GM12878 (cell line): ENCODE measurements at regions not wholly inside any gene's neighbourhood (a gene's known extent, or its start where the extent isn't known, plus 50 kb on each side); places are given as distances from the start of the nearest gene placed in this dataset.

Source experiments
- ATAC-seq: fragments of 200-7000 bp; cut with Tn5 transposase; 3 replicates; pipeline ENCODE4 v1.9.1; 2020; ENCODE audit warnings: mild to moderate bottlenecking, moderate library complexity
- BruUV-seq: library from RNA; stranded (reverse); fragments of 400-500 nt; replicated peaks from 2 replicates; lab custom pipeline; 2021; lab: Mats Ljungman, UMichigan
- CTCF ChIA-PET: fragments of 300-600 bp; sonication (Branson Sonifier 250); formaldehyde crosslinking; extraction: SDS; loops from one replicate; lab custom pipeline; 2021; ENCODE audit warnings: inconsistent platforms; lab: Yijun Ruan, JAX
- POLR2A ChIA-PET: fragments of 350-600 bp; formaldehyde crosslinking; extraction: SDS; loops from one replicate; lab custom pipeline; 2021; ENCODE audit warnings: inconsistent platforms; lab: Charles Lee
- RAD21 ChIA-PET: fragments of 300-600 bp; sonication (Branson Sonifier 250); formaldehyde crosslinking; loops from one replicate; lab custom pipeline; 2023; ENCODE audit warnings: antibody characterized with exemption; ENCODE audit not compliant: unreplicated experiment; lab: Charles Lee
- SMC1A ChIA-PET: fragments of 300-600 bp; sonication (Branson Sonifier 250); formaldehyde crosslinking; loops from one replicate; lab custom pipeline; 2023; ENCODE audit not compliant: unreplicated experiment, uncharacterized antibody; lab: Charles Lee
- DNase-seq: peaks from one replicate; pipeline ENCODE4 v3.0.0-alpha.2; 2011; ENCODE audit warnings: low read depth, low spot score
- FAIRE-seq: peaks from 3 replicates; lab custom pipeline; 2011; peaks lifted over from hg19 to GRCh38; lab: Jason Lieb, UNC
- H2AFZ ChIP-seq: 2 replicates; pipeline ENCODE4 v1.6.0; 2011; ENCODE audit warnings: low read depth, low read length, control low read depth; ENCODE audit not compliant: control insufficient read depth
- H3K27ac ChIP-seq: 2 replicates; pipeline ENCODE4 v1.5.1; 2011; ENCODE audit warnings: control low read depth; ENCODE audit not compliant: control insufficient read depth, insufficient read depth
- H3K27me3 ChIP-seq, 2 experiments: replicated peaks in 1 of 2; 2 replicates each; pipeline versions ENCODE4 v1.6.0 to v1.6.1; 2011; ENCODE audit warnings: low read length in 1 of 2; ENCODE audit not compliant: control insufficient read depth in 2 of 2, insufficient read depth in 2 of 2
- H3K36me3 ChIP-seq, 2 experiments: 2 replicates each; pipeline ENCODE4 v1.5.1; 2011; ENCODE audit warnings: low read length in 1 of 2; ENCODE audit not compliant: control insufficient read depth in 2 of 2, insufficient read depth in 2 of 2
- H3K4me1 ChIP-seq: 2 replicates; pipeline ENCODE4 v1.6.1; 2011; ENCODE audit warnings: mild to moderate bottlenecking, low read length, moderate library complexity, mixed read lengths; ENCODE audit not compliant: control insufficient read depth, insufficient read depth
- H3K4me2 ChIP-seq: 2 replicates; pipeline ENCODE4 v1.6.0; 2011; ENCODE audit warnings: control low read depth; ENCODE audit not compliant: control insufficient read depth, insufficient read depth
- H3K4me3 ChIP-seq: fragments of 200-600 bp; sonication (generic); 2 replicates; pipeline ENCODE4 v1.5.1; 2016
- H3K79me2 ChIP-seq: 2 replicates; pipeline ENCODE4 v1.6.0; 2011; ENCODE audit warnings: low read length; ENCODE audit not compliant: control insufficient read depth, insufficient read depth
- H3K9ac ChIP-seq: 2 replicates; pipeline ENCODE4 v1.8.0; 2011; ENCODE audit warnings: low read length, control low read depth, mixed read lengths; ENCODE audit not compliant: control insufficient read depth, insufficient read depth
- H3K9me3 ChIP-seq: replicated peaks from 3 replicates; pipeline ENCODE4 v1.5.1; 2011; ENCODE audit warnings: mild to moderate bottlenecking, low read length; ENCODE audit not compliant: control insufficient read depth, insufficient read depth
- H4K20me1 ChIP-seq: 2 replicates; pipeline ENCODE4 v1.6.0; 2011; ENCODE audit not compliant: control insufficient read depth, insufficient read depth
- CEBPB ChIP-seq, 2 experiments: fragments of 150-350 bp in 1 of 2; IDR thresholded peaks; 2 replicates each; pipeline ENCODE4 v1.6.1; 2012 to 2014; ENCODE audit warnings: low read depth in 2 of 2, low read length in 2 of 2, borderline replicate concordance in 1 of 2, inconsistent platforms in 1 of 2
- CHD2 ChIP-seq: IDR thresholded peaks from 2 replicates; pipeline ENCODE4 v1.6.1; 2011; ENCODE audit warnings: low read depth, low read length, improper control_type of control experiment, borderline replicate concordance
- EGR1 ChIP-seq, 2 experiments: IDR thresholded peaks; 1 replicate in 1 of 2; 2 replicates in 1 of 2; pipeline ENCODE4 v1.6.1; 2011 to 2012; ENCODE audit warnings: low read depth in 2 of 2, low read length in 2 of 2, borderline replicate concordance in 1 of 2, mild to moderate bottlenecking in 1 of 2, moderate library complexity in 1 of 2
- IKZF2 ChIP-seq, 2 experiments: fragments of 450-650 bp; IDR thresholded peaks; 2 replicates each; pipeline ENCODE4 v1.6.1; 2017; ENCODE audit warnings: mild to moderate bottlenecking in 2 of 2, moderate library complexity in 2 of 2
- RFX5 ChIP-seq: IDR thresholded peaks from 2 replicates; pipeline ENCODE4 v1.6.1; 2011; ENCODE audit warnings: low read depth, low read length, improper control_type of control experiment
- TAF1 ChIP-seq: IDR thresholded peaks from 2 replicates; pipeline ENCODE4 v1.6.1; 2011; ENCODE audit warnings: mild to moderate bottlenecking, low read depth, low read length, borderline replicate concordance
- WRNIP1 ChIP-seq: IDR thresholded peaks from 2 replicates; pipeline ENCODE4 v1.6.1; 2011; ENCODE audit warnings: low read depth, low read length, improper control_type of control experiment, borderline replicate concordance
- ZZZ3 ChIP-seq: IDR thresholded peaks from 2 replicates; pipeline ENCODE4 v1.6.1; 2011; ENCODE audit warnings: low read depth; ENCODE audit not compliant: control insufficient read depth, insufficient read length
- WGBS: methylation state at CpG from one replicate; pipeline ENCODE4 v1.1.6; 2016; ENCODE audit warnings: low lambda C conversion rate; ENCODE audit not compliant: insufficient replicate concordance, insufficient coverage; ENCODE audit errors: missing lambda C conversion rate; 5-methylcytosine and 5-hydroxymethylcytosine counted together
- in situ Hi-C: fragments of 300-500 bp; cut with MboI; formaldehyde crosslinking; loops from 9 replicates; pipeline ENCODE4 v1.14.3; 2018; ENCODE audit warnings: mixed read lengths
- intact Hi-C: fragments of 100-400 bp; cut with micrococcal nuclease; formaldehyde crosslinking; loops from one replicate; pipeline ENCODE4 v1.14.2; 2022; ENCODE audit not compliant: unreplicated experiment
- TF ChIP-seq, protein P1 (sequence below): IDR thresholded peaks from 2 replicates; pipeline ENCODE4 v1.6.1; 2012; ENCODE audit warnings: low read length, inconsistent platforms
- TF ChIP-seq, protein P2 (sequence below): fragments of 450-650 bp; IDR thresholded peaks from 2 replicates; pipeline ENCODE4 v1.6.1; 2016; ENCODE audit warnings: mild to moderate bottlenecking
- TF ChIP-seq, protein P3 (sequence below): fragments of 450-650 bp; formaldehyde crosslinking; IDR thresholded peaks from 2 replicates; pipeline ENCODE4 v1.5.0; 2022; ENCODE audit warnings: mild to moderate bottlenecking, missing genetic modification characterization
- TF ChIP-seq, protein P4 (sequence below): fragments of 450-650 bp; IDR thresholded peaks from 2 replicates; pipeline ENCODE4 v1.6.1; 2017; ENCODE audit warnings: mild to moderate bottlenecking, moderate library complexity
- TF ChIP-seq, protein P5 (sequence below): IDR thresholded peaks from 2 replicates; pipeline ENCODE4 v1.6.1; 2011; ENCODE audit warnings: mild to moderate bottlenecking, low read depth, low read length, moderate library complexity; ENCODE audit not compliant: insufficient replicate concordance

DNA sequence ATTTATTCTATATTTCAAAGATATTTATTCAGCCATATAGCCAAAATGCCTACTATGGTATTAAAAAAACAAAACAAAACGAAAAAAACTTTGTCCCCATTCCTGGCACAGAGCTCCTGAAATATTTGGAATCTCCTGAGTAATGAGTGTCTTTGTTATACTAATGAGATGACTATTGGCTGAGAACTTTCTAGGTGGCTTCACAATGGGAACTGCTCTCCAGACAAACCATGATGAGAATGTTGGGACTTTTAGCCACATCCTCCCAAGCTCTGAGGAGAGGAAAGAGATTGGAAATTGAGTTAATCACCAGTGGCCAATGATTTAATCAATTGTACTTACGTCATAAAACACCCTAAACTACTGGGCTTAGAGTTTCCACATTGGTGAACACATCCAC lies 631.8 kb upstream of the SETBP1 start:
- Histone ChIP-seq H3K9ac (no peak overlapping the region), H3K4me2 (no peak overlapping the region), H3K4me1 (no peaks in the 10 kb centered on the region), H3K79me2 (no peaks in the 10 kb centered on the region), H3K27me3 (no peaks in the 10 kb centered on the region), H3K27ac (no peak overlapping the region), H4K20me1 (no peaks in the 10 kb centered on the region), H2AFZ (no peak overlapping the region), H3K4me3 (no peak overlapping the region), H3K9me3 (no peaks in the 10 kb centered on the region), H3K36me3 (no peaks in the 10 kb centered on the region)
- CTCF ChIA-PET: interaction anchor here (1.0 kb wide), 1 partner anchor 42 kb away, joined by 3 read pairs; no protein-coding TSS in a partner anchor
- no peak for FAIRE-seq
- no TSS peak for BruUV-seq
- no peak for ATAC-seq
- RAD21 ChIA-PET: no interaction called here
- SMC1A ChIA-PET: no interaction called here
- POLR2A ChIA-PET: no interaction called here
- whole genome bisulfite sequencing: 3% methylated on average over 2 of the region's 2 CpGs
- in situ Hi-C loops: no loop called here
- DNase-seq: no peak
- intact Hi-C loops: no loop called here
- TF ChIP-seq IKZF2 (IDR thresholded peaks at IDR 0.05): no peak
- TF ChIP-seq, protein P1, sequence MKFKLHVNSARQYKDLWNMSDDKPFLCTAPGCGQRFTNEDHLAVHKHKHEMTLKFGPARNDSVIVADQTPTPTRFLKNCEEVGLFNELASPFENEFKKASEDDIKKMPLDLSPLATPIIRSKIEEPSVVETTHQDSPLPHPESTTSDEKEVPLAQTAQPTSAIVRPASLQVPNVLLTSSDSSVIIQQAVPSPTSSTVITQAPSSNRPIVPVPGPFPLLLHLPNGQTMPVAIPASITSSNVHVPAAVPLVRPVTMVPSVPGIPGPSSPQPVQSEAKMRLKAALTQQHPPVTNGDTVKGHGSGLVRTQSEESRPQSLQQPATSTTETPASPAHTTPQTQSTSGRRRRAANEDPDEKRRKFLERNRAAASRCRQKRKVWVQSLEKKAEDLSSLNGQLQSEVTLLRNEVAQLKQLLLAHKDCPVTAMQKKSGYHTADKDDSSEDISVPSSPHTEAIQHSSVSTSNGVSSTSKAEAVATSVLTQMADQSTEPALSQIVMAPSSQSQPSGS: no peak
- TF ChIP-seq, protein P2, sequence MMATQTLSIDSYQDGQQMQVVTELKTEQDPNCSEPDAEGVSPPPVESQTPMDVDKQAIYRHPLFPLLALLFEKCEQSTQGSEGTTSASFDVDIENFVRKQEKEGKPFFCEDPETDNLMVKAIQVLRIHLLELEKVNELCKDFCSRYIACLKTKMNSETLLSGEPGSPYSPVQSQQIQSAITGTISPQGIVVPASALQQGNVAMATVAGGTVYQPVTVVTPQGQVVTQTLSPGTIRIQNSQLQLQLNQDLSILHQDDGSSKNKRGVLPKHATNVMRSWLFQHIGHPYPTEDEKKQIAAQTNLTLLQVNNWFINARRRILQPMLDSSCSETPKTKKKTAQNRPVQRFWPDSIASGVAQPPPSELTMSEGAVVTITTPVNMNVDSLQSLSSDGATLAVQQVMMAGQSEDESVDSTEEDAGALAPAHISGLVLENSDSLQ: no peak
- no peak for TF ChIP-seq TAF1
- TF ChIP-seq, protein P3, sequence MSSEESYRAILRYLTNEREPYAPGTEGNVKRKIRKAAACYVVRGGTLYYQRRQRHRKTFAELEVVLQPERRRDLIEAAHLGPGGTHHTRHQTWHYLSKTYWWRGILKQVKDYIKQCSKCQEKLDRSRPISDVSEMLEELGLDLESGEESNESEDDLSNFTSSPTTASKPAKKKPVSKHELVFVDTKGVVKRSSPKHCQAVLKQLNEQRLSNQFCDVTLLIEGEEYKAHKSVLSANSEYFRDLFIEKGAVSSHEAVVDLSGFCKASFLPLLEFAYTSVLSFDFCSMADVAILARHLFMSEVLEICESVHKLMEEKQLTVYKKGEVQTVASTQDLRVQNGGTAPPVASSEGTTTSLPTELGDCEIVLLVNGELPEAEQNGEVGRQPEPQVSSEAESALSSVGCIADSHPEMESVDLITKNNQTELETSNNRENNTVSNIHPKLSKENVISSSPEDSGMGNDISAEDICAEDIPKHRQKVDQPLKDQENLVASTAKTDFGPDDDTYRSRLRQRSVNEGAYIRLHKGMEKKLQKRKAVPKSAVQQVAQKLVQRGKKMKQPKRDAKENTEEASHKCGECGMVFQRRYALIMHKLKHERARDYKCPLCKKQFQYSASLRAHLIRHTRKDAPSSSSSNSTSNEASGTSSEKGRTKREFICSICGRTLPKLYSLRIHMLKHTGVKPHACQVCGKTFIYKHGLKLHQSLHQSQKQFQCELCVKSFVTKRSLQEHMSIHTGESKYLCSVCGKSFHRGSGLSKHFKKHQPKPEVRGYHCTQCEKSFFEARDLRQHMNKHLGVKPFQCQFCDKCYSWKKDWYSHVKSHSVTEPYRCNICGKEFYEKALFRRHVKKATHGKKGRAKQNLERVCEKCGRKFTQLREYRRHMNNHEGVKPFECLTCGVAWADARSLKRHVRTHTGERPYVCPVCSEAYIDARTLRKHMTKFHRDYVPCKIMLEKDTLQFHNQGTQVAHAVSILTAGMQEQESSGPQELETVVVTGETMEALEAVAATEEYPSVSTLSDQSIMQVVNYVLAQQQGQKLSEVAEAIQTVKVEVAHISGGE (CRISPR knock-in tag): no peak
- no peak for TF ChIP-seq ZZZ3
- TF ChIP-seq RFX5: no peak
- TF ChIP-seq, protein P4, sequence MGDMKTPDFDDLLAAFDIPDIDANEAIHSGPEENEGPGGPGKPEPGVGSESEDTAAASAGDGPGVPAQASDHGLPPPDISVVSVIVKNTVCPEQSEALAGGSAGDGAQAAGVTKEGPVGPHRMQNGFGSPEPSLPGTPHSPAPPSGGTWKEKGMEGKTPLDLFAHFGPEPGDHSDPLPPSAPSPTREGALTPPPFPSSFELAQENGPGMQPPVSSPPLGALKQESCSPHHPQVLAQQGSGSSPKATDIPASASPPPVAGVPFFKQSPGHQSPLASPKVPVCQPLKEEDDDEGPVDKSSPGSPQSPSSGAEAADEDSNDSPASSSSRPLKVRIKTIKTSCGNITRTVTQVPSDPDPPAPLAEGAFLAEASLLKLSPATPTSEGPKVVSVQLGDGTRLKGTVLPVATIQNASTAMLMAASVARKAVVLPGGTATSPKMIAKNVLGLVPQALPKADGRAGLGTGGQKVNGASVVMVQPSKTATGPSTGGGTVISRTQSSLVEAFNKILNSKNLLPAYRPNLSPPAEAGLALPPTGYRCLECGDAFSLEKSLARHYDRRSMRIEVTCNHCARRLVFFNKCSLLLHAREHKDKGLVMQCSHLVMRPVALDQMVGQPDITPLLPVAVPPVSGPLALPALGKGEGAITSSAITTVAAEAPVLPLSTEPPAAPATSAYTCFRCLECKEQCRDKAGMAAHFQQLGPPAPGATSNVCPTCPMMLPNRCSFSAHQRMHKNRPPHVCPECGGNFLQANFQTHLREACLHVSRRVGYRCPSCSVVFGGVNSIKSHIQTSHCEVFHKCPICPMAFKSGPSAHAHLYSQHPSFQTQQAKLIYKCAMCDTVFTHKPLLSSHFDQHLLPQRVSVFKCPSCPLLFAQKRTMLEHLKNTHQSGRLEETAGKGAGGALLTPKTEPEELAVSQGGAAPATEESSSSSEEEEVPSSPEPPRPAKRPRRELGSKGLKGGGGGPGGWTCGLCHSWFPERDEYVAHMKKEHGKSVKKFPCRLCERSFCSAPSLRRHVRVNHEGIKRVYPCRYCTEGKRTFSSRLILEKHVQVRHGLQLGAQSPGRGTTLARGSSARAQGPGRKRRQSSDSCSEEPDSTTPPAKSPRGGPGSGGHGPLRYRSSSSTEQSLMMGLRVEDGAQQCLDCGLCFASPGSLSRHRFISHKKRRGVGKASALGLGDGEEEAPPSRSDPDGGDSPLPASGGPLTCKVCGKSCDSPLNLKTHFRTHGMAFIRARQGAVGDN: no peak
- TF ChIP-seq CHD2: no peak
- TF ChIP-seq EGR1 (IDR thresholded peaks at IDR 0.05; ENCODE audit: borderline replicate concordance in 1 of 2, low read depth in 2 of 2, low read length in 2 of 2): no peak
- no peak for TF ChIP-seq CEBPB (IDR thresholded peaks at IDR 0.05; ENCODE audit: borderline replicate concordance in 1 of 2, low read depth in 2 of 2, low read length in 2 of 2)
- TF ChIP-seq, protein P5, sequence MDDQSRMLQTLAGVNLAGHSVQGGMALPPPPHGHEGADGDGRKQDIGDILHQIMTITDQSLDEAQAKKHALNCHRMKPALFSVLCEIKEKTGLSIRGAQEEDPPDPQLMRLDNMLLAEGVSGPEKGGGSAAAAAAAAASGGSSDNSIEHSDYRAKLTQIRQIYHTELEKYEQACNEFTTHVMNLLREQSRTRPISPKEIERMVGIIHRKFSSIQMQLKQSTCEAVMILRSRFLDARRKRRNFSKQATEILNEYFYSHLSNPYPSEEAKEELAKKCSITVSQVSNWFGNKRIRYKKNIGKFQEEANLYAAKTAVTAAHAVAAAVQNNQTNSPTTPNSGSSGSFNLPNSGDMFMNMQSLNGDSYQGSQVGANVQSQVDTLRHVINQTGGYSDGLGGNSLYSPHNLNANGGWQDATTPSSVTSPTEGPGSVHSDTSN: no peak
- TF ChIP-seq WRNIP1: no peak
